C4-2B (cell line): ENCODE measurements at regions not wholly inside any gene's neighbourhood (a gene's known extent, or its start where the extent isn't known, plus 50 kb on each side); places are given as distances from the start of the nearest gene placed in this dataset.

Source experiments
- ZFX ChIP-seq: fragments of 450-650 bp; IDR thresholded peaks from 2 replicates; pipeline ENCODE4 v1.6.1; 2017
- TF ChIP-seq, protein P1 (sequence below): fragments of 450-650 bp; conservative IDR thresholded peaks from 2 replicates; pipeline ENCODE4 v1.5.1; 2017; ENCODE audit warnings: mild to moderate bottlenecking

DNA sequence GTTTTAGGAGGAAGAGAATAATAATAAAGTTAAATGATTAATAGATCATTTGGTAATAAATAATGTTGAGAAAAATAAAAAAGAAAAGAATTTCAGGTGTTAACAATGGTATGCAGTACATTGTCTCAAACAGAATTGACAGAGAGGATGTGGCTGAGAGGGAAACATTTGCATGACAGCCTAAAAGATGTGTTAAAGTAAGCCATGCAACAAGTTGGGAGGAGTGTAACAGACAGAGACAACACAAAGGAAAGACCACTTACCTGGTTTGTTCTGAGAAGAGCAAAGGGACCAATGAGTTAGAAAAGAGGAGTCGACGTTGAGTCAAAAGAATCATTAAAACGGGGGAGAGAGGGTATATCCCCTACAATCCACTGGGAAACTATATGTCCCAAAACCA lies 814.0 kb downstream of the KCNT2 start:
- TF ChIP-seq, protein P1, sequence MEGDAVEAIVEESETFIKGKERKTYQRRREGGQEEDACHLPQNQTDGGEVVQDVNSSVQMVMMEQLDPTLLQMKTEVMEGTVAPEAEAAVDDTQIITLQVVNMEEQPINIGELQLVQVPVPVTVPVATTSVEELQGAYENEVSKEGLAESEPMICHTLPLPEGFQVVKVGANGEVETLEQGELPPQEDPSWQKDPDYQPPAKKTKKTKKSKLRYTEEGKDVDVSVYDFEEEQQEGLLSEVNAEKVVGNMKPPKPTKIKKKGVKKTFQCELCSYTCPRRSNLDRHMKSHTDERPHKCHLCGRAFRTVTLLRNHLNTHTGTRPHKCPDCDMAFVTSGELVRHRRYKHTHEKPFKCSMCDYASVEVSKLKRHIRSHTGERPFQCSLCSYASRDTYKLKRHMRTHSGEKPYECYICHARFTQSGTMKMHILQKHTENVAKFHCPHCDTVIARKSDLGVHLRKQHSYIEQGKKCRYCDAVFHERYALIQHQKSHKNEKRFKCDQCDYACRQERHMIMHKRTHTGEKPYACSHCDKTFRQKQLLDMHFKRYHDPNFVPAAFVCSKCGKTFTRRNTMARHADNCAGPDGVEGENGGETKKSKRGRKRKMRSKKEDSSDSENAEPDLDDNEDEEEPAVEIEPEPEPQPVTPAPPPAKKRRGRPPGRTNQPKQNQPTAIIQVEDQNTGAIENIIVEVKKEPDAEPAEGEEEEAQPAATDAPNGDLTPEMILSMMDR: no peak
- TF ChIP-seq ZFX: no peak
